ENCODE measurements at regions not wholly inside any gene's neighbourhood (a gene's known extent, or its start where the extent isn't known, plus 50 kb on each side); places are given as distances from the start of the nearest gene placed in this dataset.

DNA sequence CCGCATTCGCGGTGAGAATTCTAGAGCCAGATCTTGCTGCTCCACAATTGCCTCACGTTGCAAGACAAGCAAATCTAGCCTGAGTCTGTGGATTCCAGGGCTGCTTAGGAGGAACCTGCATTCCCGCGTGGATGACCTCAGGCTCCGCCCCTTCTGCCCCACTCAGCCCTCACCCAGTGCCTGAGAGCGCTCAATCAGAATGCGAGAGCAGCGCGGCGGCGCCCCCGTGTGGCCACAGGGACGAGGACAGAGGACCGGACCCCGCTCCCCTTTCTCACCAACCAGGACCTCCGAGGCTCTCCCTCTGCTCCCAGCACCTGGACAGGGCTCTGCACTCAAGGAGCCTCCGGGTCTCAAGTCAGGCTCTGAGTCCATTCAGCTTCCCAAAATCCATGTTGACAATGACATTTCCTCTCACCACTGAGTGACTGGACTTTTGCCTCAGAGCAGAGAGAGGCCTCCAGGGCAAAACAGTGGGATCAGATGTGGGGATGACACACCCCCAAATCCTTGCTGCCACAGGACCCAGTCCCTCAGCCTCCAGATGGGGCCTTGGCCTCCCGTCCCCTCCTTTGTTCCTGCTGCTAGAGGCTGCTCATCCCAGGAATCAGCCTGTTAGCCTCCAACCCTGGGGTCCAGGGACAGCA is 52.0 kb downstream of the RPP21 start:
- in situ Hi-C loops (cut with MboI; ENCODE audit: low pct_ligation_motif_present in 1 of 4, low pct_unique_long_range_greater_than_20kb in 1 of 4, low sequenced_read_pairs in 3 of 4) (loop anchor here in 3 of 4 donors (25.0 kb wide), 1 partner anchor 160 kb away; no protein-coding TSS in a partner anchor), intact Hi-C loops (cut with DNase I; ENCODE audit: low total_unique reads) (loop anchor here (5.0 kb wide), 1 partner anchor 40 kb away; no protein-coding TSS in a partner anchor)
- no peak overlapping the region for H3K27ac ChIP-seq

DNA sequence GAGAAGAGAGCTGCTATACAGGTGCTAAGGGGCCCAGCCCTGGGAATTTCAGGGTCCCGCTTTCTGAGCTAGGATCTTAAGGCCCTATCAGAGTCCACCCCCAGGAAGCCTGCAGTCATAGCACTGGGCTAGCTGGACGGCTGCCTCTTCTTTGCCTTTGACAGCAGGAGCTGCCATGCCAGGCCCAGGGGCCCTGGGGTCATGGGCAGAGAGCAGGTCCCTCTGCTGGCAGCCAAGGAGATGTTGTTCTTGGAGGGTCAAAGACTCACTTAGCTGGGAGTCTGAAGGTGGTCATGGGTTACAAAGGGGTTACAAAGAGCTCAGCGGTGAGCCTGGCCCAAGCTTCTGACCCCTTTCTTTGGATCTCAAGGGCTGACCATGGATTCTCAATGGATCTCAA is 52.7 kb downstream of the RPP21 start:
- TF ChIP-seq EP300 (IDR thresholded peaks at IDR 0.05; ENCODE audit: low read depth): no peak
- no peak for TF ChIP-seq POLR2AphosphoS5 (IDR thresholded peaks at IDR 0.05)
- TF ChIP-seq, protein P1, sequence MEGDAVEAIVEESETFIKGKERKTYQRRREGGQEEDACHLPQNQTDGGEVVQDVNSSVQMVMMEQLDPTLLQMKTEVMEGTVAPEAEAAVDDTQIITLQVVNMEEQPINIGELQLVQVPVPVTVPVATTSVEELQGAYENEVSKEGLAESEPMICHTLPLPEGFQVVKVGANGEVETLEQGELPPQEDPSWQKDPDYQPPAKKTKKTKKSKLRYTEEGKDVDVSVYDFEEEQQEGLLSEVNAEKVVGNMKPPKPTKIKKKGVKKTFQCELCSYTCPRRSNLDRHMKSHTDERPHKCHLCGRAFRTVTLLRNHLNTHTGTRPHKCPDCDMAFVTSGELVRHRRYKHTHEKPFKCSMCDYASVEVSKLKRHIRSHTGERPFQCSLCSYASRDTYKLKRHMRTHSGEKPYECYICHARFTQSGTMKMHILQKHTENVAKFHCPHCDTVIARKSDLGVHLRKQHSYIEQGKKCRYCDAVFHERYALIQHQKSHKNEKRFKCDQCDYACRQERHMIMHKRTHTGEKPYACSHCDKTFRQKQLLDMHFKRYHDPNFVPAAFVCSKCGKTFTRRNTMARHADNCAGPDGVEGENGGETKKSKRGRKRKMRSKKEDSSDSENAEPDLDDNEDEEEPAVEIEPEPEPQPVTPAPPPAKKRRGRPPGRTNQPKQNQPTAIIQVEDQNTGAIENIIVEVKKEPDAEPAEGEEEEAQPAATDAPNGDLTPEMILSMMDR (IDR thresholded peaks at IDR 0.05): no peak
- DNase-seq: no peak
- Histone ChIP-seq H3K36me3 (no peaks in the 10 kb centered on the region), H3K27ac (no peak overlapping the region), H3K4me3 (no peak overlapping the region), H3K9me3 (no peaks in the 10 kb centered on the region), H3K4me1 (no peaks in the 10 kb centered on the region), H3K27me3 (peaks cover 21% of the 10 kb centered on the region)
- intact Hi-C loops (cut with DNase I; ENCODE audit: low total_unique reads) (loop anchor here (5.0 kb wide), 1 partner anchor 40 kb away; no protein-coding TSS in a partner anchor), in situ Hi-C loops (cut with MboI; ENCODE audit: low pct_ligation_motif_present in 1 of 4, low pct_unique_long_range_greater_than_20kb in 1 of 4, low sequenced_read_pairs in 3 of 4) (loop anchor here in 3 of 4 donors (25.0 kb wide), 1 partner anchor 160 kb away; no protein-coding TSS in a partner anchor)
- WGBS, 2 donors (ENCODE audit: low coverage in 1 of 2): 84% methylated on average over 3 of the region's 3 CpGs; no CpG with 5 or more reads in 1 of the 2 donors

More for the DNA sequence above, 52.0 kb downstream of the RPP21 start:
- H3K27me3 ChIP-seq: peaks cover 23% of the 10 kb centered on the region
- no peaks in the 10 kb centered on the region for H3K9me3 ChIP-seq
- TF ChIP-seq, protein P1 (IDR thresholded peaks at IDR 0.05): peak; percentile 77 to 89 (median 83)
- TF ChIP-seq POLR2AphosphoS5 (IDR thresholded peaks at IDR 0.05) (no peak), POLR2A (IDR thresholded peaks at IDR 0.05) (no peak)
- peak; percentile 83 for DNase-seq
- H3K4me3 ChIP-seq: no peak overlapping the region
- no peaks in the 10 kb centered on the region for H3K4me1 ChIP-seq
- H3K36me3 ChIP-seq: no peaks in the 10 kb centered on the region
- 18 to 80% methylated on average over 1 to 20 of the region's 20 CpGs for WGBS, 2 donors (ENCODE audit: low coverage in 1 of 2)

DNA sequence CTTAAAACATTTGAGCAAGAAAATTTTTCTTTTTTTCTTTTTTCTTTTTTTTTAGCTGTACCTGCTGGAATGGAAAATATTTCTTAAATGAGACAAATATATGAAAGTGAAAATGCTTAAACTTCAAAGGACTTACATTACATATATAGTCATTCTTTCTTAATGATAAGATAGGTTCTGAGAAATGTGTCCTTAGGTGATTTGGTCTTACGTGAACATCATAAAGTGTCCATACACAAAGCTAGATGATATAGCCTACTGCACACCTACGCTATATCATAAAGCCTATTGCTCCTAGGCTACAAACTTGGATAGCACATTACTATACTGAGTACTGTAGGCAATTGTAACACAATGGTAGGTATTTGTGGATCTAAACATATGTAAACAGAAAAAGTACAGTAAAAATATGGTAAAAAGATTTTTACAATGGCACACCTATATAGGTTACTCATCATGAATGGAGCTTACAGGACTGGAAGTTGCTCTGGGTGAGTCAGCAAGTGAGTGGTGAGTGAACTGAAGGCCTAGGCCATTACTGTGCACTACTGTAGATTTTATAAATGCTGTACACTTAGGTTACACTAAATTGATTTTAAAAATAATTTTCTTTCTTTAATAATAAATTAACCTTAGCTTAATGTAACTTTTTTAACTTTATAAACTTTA is 54.6 kb downstream of the RPP21 start:
- no peak for DNase-seq
- H3K9me3 ChIP-seq: no peaks in the 10 kb centered on the region
- H3K4me1 ChIP-seq: no peaks in the 10 kb centered on the region
- H3K4me3 ChIP-seq: no peak overlapping the region
- peaks cover 21% of the 10 kb centered on the region for H3K27me3 ChIP-seq
- no peaks in the 10 kb centered on the region for H3K36me3 ChIP-seq
- WGBS, 2 donors (ENCODE audit: low coverage in 1 of 2): 42 to 59% methylated on average over 2 of the region's 2 CpGs
- in situ Hi-C loops (cut with MboI; ENCODE audit: low pct_ligation_motif_present in 1 of 4, low pct_unique_long_range_greater_than_20kb in 1 of 4, low sequenced_read_pairs in 3 of 4): loop anchor here (25.0 kb wide), 1 partner anchor 162 kb away; no protein-coding TSS in a partner anchor
- intact Hi-C loops (cut with DNase I; ENCODE audit: low total_unique reads): loop anchor here (5.0 kb wide), 1 partner anchor 42 kb away; no protein-coding TSS in a partner anchor
- TF ChIP-seq, protein P1 (IDR thresholded peaks at IDR 0.05): no peak
- TF ChIP-seq POLR2AphosphoS5 (IDR thresholded peaks at IDR 0.05): no peak
- TF ChIP-seq EP300 (IDR thresholded peaks at IDR 0.05; ENCODE audit: low read depth): no peak
- TF ChIP-seq POLR2A (IDR thresholded peaks at IDR 0.05): no peak
- no peak overlapping the region for H3K27ac ChIP-seq

DNA sequence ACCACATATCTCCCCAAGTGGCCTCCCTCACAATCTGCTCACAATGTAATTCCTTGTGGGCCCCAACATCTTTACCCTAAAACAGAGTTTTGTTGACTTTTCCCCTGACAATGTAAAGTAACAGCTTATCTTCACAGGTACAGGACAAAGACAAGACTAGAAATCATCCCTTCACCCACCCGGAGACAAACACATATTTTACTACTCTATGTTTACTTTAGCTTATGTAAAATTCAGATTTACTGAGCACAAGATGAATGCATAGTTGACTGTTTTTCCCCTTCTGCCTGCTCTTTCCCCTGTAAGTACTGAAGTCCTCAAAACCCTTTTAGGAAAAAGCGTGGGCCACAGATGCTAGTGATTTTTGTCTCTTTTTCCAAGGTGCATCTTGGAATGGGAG is 61.0 kb downstream of the RPP21 start:
- Histone ChIP-seq H3K4me1 (no peaks in the 10 kb centered on the region), H3K9me3 (peaks cover 4 to 10% of the 10 kb centered on the region in 2 donors), H3K27ac (no peak overlapping the region), H3K27me3 (peaks cover 27% of the 10 kb centered on the region), H3K4me3 (no peak overlapping the region), H3K36me3 (no peaks in the 10 kb centered on the region)
- in situ Hi-C loops (cut with MboI; ENCODE audit: low pct_ligation_motif_present in 1 of 4, low pct_unique_long_range_greater_than_20kb in 1 of 4, low sequenced_read_pairs in 3 of 4) (loop anchor here in 1 of 4 donors (25.0 kb wide), 1 partner anchor 169 kb away; no protein-coding TSS in a partner anchor), intact Hi-C loops (cut with DNase I; ENCODE audit: low total_unique reads) (no loop called here)
- no peak for TF ChIP-seq POLR2A (IDR thresholded peaks at IDR 0.05)
- TF ChIP-seq, protein P1 (IDR thresholded peaks at IDR 0.05): no peak
- TF ChIP-seq EP300 (IDR thresholded peaks at IDR 0.05; ENCODE audit: low read depth): no peak
- TF ChIP-seq POLR2AphosphoS5 (IDR thresholded peaks at IDR 0.05): no peak
- DNase-seq: no peak
- 38 to 65% methylated on average over 2 of the region's 2 CpGs for WGBS, 2 donors (ENCODE audit: low coverage in 1 of 2)
